ENCODE measurements at regions not wholly inside any gene's neighbourhood (a gene's known extent, or its start where the extent isn't known, plus 50 kb on each side); places are given as distances from the start of the nearest gene placed in this dataset.

DNA sequence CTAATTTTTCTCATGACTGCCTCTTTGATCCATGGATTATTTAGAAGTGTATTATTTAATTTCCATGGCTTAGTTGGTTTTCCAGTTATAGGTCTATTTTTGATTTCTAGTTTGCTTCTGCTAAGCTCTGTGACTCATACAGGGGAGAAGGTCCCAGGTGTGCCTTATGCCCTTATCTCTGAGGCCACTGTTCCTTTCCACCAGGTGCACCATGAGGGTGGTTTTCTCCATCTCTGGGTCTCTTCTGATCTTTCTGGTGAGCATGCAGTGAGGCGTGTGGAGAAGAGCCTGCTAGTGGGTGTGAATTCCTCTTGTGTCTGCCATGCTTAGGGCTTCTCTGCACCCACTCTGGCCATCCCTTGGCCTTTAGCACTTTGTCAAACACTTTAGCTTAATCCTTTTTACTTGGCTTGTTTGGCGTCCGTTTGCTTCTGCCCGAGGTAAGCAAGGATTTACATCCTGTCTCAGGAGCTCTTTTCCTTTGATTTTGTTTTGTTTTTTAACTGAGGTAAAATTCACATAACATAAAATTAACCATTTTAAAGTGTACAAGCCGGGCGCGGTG lies 129.8 kb upstream of the ARL4C start:
- Histone ChIP-seq H3K27ac (no peak overlapping the region), H3K4me3 (no peak overlapping the region), H3K36me3 (no peaks in the 10 kb centered on the region), H3K27me3 (peaks cover 0 to 28% (median 0%) of the 10 kb centered on the region in 9 donors), H3K4me1 (peaks cover 0 to 4% (median 0%) of the 10 kb centered on the region in 12 donors), H3K9me3 (no peaks in the 10 kb centered on the region)
- WGBS, 4 donors = 65 to 73% (median 71%) methylated on average over 7 of the region's 7 CpGs
- intact Hi-C loops (cut with DNase I) = loop anchor here in 1 of 10 donors (10.0 kb wide), 1 partner anchor 478 kb away; no protein-coding TSS in a partner anchor
- no peak for TF ChIP-seq POLR2A (IDR thresholded peaks at IDR 0.05)
- TF ChIP-seq, protein P1, sequence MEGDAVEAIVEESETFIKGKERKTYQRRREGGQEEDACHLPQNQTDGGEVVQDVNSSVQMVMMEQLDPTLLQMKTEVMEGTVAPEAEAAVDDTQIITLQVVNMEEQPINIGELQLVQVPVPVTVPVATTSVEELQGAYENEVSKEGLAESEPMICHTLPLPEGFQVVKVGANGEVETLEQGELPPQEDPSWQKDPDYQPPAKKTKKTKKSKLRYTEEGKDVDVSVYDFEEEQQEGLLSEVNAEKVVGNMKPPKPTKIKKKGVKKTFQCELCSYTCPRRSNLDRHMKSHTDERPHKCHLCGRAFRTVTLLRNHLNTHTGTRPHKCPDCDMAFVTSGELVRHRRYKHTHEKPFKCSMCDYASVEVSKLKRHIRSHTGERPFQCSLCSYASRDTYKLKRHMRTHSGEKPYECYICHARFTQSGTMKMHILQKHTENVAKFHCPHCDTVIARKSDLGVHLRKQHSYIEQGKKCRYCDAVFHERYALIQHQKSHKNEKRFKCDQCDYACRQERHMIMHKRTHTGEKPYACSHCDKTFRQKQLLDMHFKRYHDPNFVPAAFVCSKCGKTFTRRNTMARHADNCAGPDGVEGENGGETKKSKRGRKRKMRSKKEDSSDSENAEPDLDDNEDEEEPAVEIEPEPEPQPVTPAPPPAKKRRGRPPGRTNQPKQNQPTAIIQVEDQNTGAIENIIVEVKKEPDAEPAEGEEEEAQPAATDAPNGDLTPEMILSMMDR (IDR thresholded peaks at IDR 0.05) = no peak
- ATAC-seq = no peak
- DNase-seq = no peak

GRCh38 chr2:234625626-234626250 lies 128.9 kb upstream of the ARL4C start:
- DNase-seq (no peak), ATAC-seq (no peak)
- WGBS, 4 donors = 69 to 94% (median 82%) methylated on average over 4 of the region's 4 CpGs
- Histone ChIP-seq H3K4me1 (peaks cover 0 to 3% (median 0%) of the 10 kb centered on the region in 12 donors), H3K27me3 (peaks cover 0 to 20% (median 0%) of the 10 kb centered on the region in 9 donors), H3K36me3 (no peaks in the 10 kb centered on the region), H3K27ac (no peak overlapping the region), H3K4me3 (no peak overlapping the region), H3K9me3 (no peaks in the 10 kb centered on the region)
- intact Hi-C loops (cut with DNase I) = loop anchor here in 1 of 10 donors (10.0 kb wide), 1 partner anchor 479 kb away; no protein-coding TSS in a partner anchor
- no peak for TF ChIP-seq POLR2A (IDR thresholded peaks at IDR 0.05)
- TF ChIP-seq, protein P1 (IDR thresholded peaks at IDR 0.05) = no peak

DNA sequence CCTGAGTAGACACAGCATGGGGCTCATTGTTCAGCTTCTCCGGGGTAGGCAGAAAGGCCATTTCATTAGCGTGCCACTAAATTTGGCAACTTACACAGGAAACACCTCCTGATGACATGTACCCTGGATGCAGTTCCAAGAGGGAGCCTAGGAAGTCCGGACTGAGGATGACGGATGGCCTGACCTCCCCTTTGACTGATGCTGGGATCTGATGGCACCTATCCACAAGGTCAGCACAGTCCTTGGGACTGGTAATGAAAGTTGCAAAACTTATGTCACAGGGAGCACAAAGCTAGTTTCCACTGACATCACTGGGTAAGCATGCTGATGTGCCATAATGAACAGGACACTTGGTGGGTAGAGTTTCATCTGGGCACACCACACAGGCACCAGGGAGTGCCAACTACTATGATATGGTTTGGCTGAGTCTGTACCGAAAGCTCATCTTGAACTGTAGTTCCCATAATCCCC lies 126.7 kb upstream of the ARL4C start:
- no peak for DNase-seq
- H3K4me3 ChIP-seq = no peak overlapping the region
- ATAC-seq = peak in 2 of 4 donors; percentile 22 to 64
- H3K36me3 ChIP-seq = no peaks in the 10 kb centered on the region
- H3K9me3 ChIP-seq = no peaks in the 10 kb centered on the region
- peaks cover 0 to 13% (median 0%) of the 10 kb centered on the region in 9 donors for H3K27me3 ChIP-seq
- intact Hi-C loops (cut with DNase I) = loop anchor here in 1 of 10 donors (10.0 kb wide), 1 partner anchor 481 kb away; no protein-coding TSS in a partner anchor
- H3K4me1 ChIP-seq = peaks cover 0 to 3% (median 0%) of the 10 kb centered on the region in 12 donors
- WGBS, 4 donors = 53 to 71% (median 58%) methylated on average over 5 of the region's 5 CpGs
- no peak overlapping the region for H3K27ac ChIP-seq
- TF ChIP-seq, protein P1 (IDR thresholded peaks at IDR 0.05) = no peak

DNA sequence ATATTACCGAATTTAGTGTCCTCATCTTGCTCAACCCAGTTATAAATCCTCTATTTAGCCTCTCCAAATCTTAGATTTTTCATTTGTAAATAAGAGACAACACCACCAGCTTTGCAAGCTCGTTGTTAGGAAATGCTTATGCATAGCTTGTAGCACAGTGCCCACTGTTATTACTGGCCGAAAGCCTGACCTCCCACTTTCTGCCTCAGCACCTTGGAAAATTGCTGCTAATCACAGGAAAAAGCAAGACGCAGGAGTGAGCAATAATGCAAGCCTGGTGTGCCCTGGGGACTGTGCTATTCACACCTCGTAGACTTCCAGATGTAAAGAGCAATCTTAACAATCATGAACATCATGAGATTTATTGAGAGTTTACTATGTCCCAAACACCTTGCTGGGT lies 124.2 kb upstream of the ARL4C start:
- WGBS, 4 donors = 86 to 93% (median 89%) methylated on average over 5 of the region's 5 CpGs
- no peaks in the 10 kb centered on the region for H3K9me3 ChIP-seq
- H3K4me3 ChIP-seq = no peak overlapping the region
- H3K36me3 ChIP-seq = no peaks in the 10 kb centered on the region
- DNase-seq (no peak), ATAC-seq (no peak)
- intact Hi-C loops (cut with DNase I) = loop anchor here in 1 of 10 donors (10.0 kb wide), 1 partner anchor 484 kb away; no protein-coding TSS in a partner anchor
- TF ChIP-seq, protein P1 (IDR thresholded peaks at IDR 0.05) = no peak
- no peak for TF ChIP-seq POLR2A (IDR thresholded peaks at IDR 0.05)
- no peak overlapping the region for H3K27ac ChIP-seq
- no peaks in the 10 kb centered on the region for H3K27me3 ChIP-seq
- H3K4me1 ChIP-seq = peaks cover 0 to 3% (median 0%) of the 10 kb centered on the region in 12 donors

Measured in heart left ventricle (tissue), 16 donors.